ENCODE measurements at regions not wholly inside any gene's neighbourhood (a gene's known extent, or its start where the extent isn't known, plus 50 kb on each side); places are given as distances from the start of the nearest gene placed in this dataset.

GRCh38 chr10:2958659-2959058 lies 108.7 kb upstream of the PFKP start (continued):
- TF ChIP-seq ZNF462 (CRISPR knock-in tag; IDR thresholded peaks at IDR 0.05) (no peak), CTCF (conservative IDR thresholded peaks at IDR 0.05; ENCODE audit: low read depth in 2 of 2) (no peak), POLR2AphosphoS5 (IDR thresholded peaks at IDR 0.05; ENCODE audit: low read depth) (no peak)

GRCh38 chr10:2957785-2958184 lies 109.6 kb upstream of the PFKP start:
- H3K36me3 Mint-ChIP-seq (ENCODE audit: low read depth) = peaks cover 27% of the 10 kb centered on the region
- Histone ChIP-seq H2AFZ (no peak overlapping the region), H3K27ac (ENCODE audit: low read depth) (no peak overlapping the region), H4K20me1 (replicated peaks; ENCODE audit: insufficient read depth) (no peaks in the 10 kb centered on the region), H3K36me3 (ENCODE audit: insufficient read depth) (no peaks in the 10 kb centered on the region), H3K4me2 (no peak overlapping the region), H3K4me3 (no peak overlapping the region), H3F3A (replicated peaks; ENCODE audit: low read depth) (no peaks in the 10 kb centered on the region), H3K79me2 (replicated peaks; ENCODE audit: insufficient read depth) (no peaks in the 10 kb centered on the region), H3K9me2 (ENCODE audit: insufficient read depth) (peaks cover 15% of the 10 kb centered on the region), H3K4me1 (ENCODE audit: insufficient read depth) (no peaks in the 10 kb centered on the region), H3K27me3 (ENCODE audit: insufficient read depth) (no peaks in the 10 kb centered on the region)
- H3K27me3 Mint-ChIP-seq (ENCODE audit: insufficient read depth, low read depth, poor library complexity) = peaks cover 5% of the 10 kb centered on the region
- no peak overlapping the region for H3K4me3 Mint-ChIP-seq
- no peaks in the 10 kb centered on the region; the same call in 2 of the 3 replicates for H3K4me1 Mint-ChIP-seq
- TF ChIP-seq NANOG (IDR thresholded peaks at IDR 0.05; ENCODE audit: borderline replicate concordance) (no peak), ZNF331 (CRISPR knock-in tag; IDR thresholded peaks at IDR 0.05; ENCODE audit: low read depth) (no peak), POLR2AphosphoS5 (IDR thresholded peaks at IDR 0.05; ENCODE audit: low read depth) (no peak), ZNF462 (CRISPR knock-in tag; IDR thresholded peaks at IDR 0.05) (no peak)
- no peak for ATAC-seq
- peaks cover 27% of the 10 kb centered on the region for H3K9me3 Mint-ChIP-seq
- DNase-seq (ENCODE audit: low spot score) = no peak
- no peak overlapping the region for H3K27ac Mint-ChIP-seq
